PFSK-1 (cell line): ENCODE measurements at regions not wholly inside any gene's neighbourhood (a gene's known extent, or its start where the extent isn't known, plus 50 kb on each side); places are given as distances from the start of the nearest gene placed in this dataset.

Source experiments
- FOXP2 ChIP-seq: optimal IDR thresholded peaks from 2 replicates; pipeline ENCODE3; 2011; ENCODE audit warnings: borderline replicate concordance, control low read depth, inconsistent platforms; ENCODE audit not compliant: insufficient read depth; ENCODE audit errors: extremely low read length, extremely low read depth
- POLR2AphosphoS5 ChIP-seq: IDR thresholded peaks from 2 replicates; pipeline ENCODE4 v1.6.1; 2012; ENCODE audit warnings: low read depth, mild to moderate bottlenecking, control low read depth, low read length, moderate library complexity
- SIN3A ChIP-seq: IDR thresholded peaks from 2 replicates; pipeline ENCODE4 v1.6.1; 2012; ENCODE audit warnings: mild to moderate bottlenecking, low read length, moderate library complexity, borderline replicate concordance; ENCODE audit not compliant: insufficient read depth
- TAF1 ChIP-seq: IDR thresholded peaks from 2 replicates; pipeline ENCODE4 v1.6.1; 2012; ENCODE audit warnings: low read length, control low read depth, borderline replicate concordance; ENCODE audit not compliant: insufficient read depth
- TF ChIP-seq, protein P1 (sequence below), 2 experiments: IDR thresholded peaks; 2 replicates each; pipeline versions ENCODE4 v1.6.1 to v1.8.0; 2011 to 2012; ENCODE audit warnings: low read depth in 2 of 2, low read length in 2 of 2, control low read depth in 1 of 2, inconsistent platforms in 1 of 2, mild to moderate bottlenecking in 1 of 2, moderate library complexity in 1 of 2; ENCODE audit not compliant: insufficient read depth in 1 of 2

GRCh38 chr2:19201911-19202462 lies 156.4 kb downstream of the OSR1 start:
- TF ChIP-seq SIN3A (no peak), POLR2AphosphoS5 (no peak), FOXP2 (no peak), TAF1 (no peak)
- TF ChIP-seq, protein P1, sequence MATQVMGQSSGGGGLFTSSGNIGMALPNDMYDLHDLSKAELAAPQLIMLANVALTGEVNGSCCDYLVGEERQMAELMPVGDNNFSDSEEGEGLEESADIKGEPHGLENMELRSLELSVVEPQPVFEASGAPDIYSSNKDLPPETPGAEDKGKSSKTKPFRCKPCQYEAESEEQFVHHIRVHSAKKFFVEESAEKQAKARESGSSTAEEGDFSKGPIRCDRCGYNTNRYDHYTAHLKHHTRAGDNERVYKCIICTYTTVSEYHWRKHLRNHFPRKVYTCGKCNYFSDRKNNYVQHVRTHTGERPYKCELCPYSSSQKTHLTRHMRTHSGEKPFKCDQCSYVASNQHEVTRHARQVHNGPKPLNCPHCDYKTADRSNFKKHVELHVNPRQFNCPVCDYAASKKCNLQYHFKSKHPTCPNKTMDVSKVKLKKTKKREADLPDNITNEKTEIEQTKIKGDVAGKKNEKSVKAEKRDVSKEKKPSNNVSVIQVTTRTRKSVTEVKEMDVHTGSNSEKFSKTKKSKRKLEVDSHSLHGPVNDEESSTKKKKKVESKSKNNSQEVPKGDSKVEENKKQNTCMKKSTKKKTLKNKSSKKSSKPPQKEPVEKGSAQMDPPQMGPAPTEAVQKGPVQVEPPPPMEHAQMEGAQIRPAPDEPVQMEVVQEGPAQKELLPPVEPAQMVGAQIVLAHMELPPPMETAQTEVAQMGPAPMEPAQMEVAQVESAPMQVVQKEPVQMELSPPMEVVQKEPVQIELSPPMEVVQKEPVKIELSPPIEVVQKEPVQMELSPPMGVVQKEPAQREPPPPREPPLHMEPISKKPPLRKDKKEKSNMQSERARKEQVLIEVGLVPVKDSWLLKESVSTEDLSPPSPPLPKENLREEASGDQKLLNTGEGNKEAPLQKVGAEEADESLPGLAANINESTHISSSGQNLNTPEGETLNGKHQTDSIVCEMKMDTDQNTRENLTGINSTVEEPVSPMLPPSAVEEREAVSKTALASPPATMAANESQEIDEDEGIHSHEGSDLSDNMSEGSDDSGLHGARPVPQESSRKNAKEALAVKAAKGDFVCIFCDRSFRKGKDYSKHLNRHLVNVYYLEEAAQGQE (IDR thresholded peaks at IDR 0.05; ENCODE audit: insufficient read depth in 1 of 2, low read depth in 2 of 2, low read length in 2 of 2): no peak

DNA sequence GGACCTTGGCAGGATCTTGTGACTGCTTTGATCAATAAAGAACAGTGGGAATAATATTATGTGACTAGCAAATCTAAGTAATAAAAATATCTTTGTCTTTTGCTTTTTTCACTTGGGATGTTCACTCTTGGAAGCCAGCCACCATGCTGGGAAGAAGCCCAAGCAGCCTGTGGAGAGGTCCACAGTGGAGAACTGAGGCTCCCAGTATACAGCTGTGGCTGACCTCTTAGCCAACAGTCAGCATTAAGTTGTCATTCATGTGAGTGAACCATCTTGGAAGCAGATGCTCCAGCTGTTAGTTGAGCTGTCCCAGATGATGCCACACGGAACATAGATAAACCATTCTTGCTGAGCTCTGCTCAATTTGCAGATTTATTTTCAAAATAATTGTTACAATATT lies 160.0 kb downstream of the OSR1 start:
- TF ChIP-seq, protein P1 (IDR thresholded peaks at IDR 0.05; ENCODE audit: insufficient read depth in 1 of 2, low read depth in 2 of 2, low read length in 2 of 2): no peak
- no peak for TF ChIP-seq FOXP2
- no peak for TF ChIP-seq SIN3A
- TF ChIP-seq TAF1: no peak

DNA sequence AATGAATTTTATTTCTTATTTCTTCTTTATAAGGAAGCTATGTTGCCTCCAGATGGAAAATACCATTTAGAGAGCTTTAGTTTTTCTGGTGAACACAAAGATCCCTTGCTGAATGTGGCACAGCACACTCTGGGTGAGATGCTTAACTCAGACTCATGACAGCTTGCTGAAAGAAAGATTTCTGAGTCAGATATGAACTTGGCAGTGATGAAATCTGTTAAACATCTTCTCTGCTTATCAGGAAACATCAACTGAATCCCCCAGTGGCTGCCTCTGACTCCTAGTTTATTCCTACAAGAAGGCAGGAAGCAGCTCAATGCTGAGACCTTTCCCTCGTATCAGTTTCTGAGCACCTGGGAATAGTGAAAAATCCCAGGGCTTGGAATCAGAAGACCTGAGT lies 162.8 kb downstream of the OSR1 start:
- TF ChIP-seq SIN3A: no peak
- TF ChIP-seq, protein P1 (IDR thresholded peaks at IDR 0.05; ENCODE audit: insufficient read depth in 1 of 2, low read depth in 2 of 2, low read length in 2 of 2): no peak
- no peak for TF ChIP-seq POLR2AphosphoS5
- TF ChIP-seq FOXP2: no peak

DNA sequence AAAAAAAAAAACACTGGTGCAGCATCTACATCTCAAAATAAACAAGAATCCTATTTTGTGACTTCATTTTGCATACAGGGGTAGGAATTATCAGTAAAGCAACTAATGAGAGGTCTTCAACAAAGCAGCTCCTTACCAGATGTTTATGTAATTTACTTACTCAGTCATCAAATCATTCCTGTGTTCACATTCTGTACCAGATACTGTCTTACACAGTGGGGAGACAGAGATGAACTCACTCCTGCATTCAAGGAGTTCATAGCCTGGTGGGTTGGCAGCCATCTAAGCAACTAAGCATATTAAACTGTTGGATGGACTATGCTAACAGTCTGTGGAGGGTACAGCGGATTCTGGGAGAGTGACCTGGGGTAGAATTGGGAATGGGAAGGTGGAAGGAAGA lies 169.0 kb downstream of the OSR1 start:
- TF ChIP-seq, protein P1 (IDR thresholded peaks at IDR 0.05; ENCODE audit: insufficient read depth in 1 of 2, low read depth in 2 of 2, low read length in 2 of 2): no peak
- TF ChIP-seq FOXP2 (no peak), SIN3A (no peak), POLR2AphosphoS5 (no peak), TAF1 (no peak)

DNA sequence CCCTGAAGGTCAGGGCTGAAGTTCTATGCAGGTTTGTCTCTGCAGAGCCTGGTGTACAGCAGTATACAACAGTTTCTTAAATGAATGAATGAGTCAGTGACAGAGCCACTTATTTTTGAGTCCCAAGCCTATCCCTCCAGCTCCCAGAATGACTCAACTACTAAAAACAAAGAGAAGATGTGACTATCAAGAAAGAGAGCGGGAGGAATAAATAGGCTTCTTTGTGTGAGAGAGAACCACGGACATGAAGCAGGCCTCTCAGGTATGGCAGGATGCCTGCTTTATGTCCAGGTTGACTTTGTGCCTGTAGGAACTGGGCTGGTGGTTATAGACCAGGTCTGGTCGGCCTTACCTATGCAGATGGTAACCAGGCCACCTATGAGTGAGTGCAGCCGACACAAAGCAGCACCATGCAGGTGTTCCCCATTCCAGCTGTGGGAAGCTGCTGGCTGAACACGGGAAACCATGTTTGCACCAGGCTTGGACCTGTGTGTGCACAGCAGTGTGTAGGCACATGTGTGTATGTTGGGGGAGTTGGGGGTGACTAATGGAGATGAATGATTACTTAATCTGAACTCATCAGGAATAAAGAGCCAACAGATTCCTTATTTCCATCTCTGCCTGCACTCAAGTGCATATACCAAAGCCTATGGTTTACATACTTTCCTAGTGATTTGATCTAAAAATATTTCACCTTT lies 171.0 kb downstream of the OSR1 start:
- no peak for TF ChIP-seq SIN3A
- no peak for TF ChIP-seq FOXP2
- no peak for TF ChIP-seq TAF1
- TF ChIP-seq, protein P1 (IDR thresholded peaks at IDR 0.05; ENCODE audit: insufficient read depth in 1 of 2, low read depth in 2 of 2, low read length in 2 of 2): no peak
- no peak for TF ChIP-seq POLR2AphosphoS5
